Astrocyte (in vitro differentiated cells and primary cell): ENCODE measurements at regions not wholly inside any gene's neighbourhood (a gene's known extent, or its start where the extent isn't known, plus 50 kb on each side); places are given as distances from the start of the nearest gene placed in this dataset.

Experiments
- CTCF ChIP-seq: IDR thresholded peaks from 2 replicates; pipeline ENCODE4 v1.5.1; 2011; ENCODE audit warnings: low read depth, mild to moderate bottlenecking, inconsistent platforms, low read length, moderate library complexity; ENCODE audit not compliant: insufficient read depth
- EZH2 ChIP-seq: IDR thresholded peaks from 2 replicates; pipeline ENCODE4 v1.6.1; 2012; ENCODE audit warnings: mild to moderate bottlenecking, low read length, inconsistent platforms; ENCODE audit not compliant: insufficient read depth

- TF ChIP-seq CTCF: no peak
- TF ChIP-seq EZH2: no peak
Measured at GRCh38 chr2:38448692-38449410, 71.8 kb upstream of the ATL2 start.
